ENCODE measurements at regions not wholly inside any gene's neighbourhood (a gene's known extent, or its start where the extent isn't known, plus 50 kb on each side); places are given as distances from the start of the nearest gene placed in this dataset.

GRCh38 chr2:217623281-217623912 lies 379.4 kb downstream of the TNS1 start:
- DNase-seq: no peak

GRCh38 chr2:217622205-217623060 lies 380.4 kb downstream of the TNS1 start:
- DNase-seq: no peak

- DNase-seq: no peak
Measured at GRCh38 chr2:217621391-217621801, 381.4 kb downstream of the TNS1 start.

GRCh38 chr2:217618744-217619143 lies 384.1 kb downstream of the TNS1 start:
- DNase-seq: no peak

GRCh38 chr2:217617616-217618022 lies 385.2 kb downstream of the TNS1 start:
- DNase-seq: no peak

GRCh38 chr2:217616936-217617335 lies 385.9 kb downstream of the TNS1 start:
- DNase-seq: no peak

GRCh38 chr2:217615171-217615570 lies 387.6 kb downstream of the TNS1 start:
- DNase-seq: no peak

GRCh38 chr2:217614498-217614897 lies 388.3 kb downstream of the TNS1 start:
- no peak for DNase-seq

GRCh38 chr2:217614096-217614495 lies 388.7 kb downstream of the TNS1 start:
- no peak for DNase-seq

- DNase-seq: peak; percentile 15
Measured at GRCh38 chr2:217612920-217613319, 389.9 kb downstream of the TNS1 start.

GRCh38 chr2:217612211-217612610 lies 390.6 kb downstream of the TNS1 start:
- no peak for DNase-seq

GRCh38 chr2:217611626-217612127 lies 391.1 kb downstream of the TNS1 start:
- DNase-seq: no peak

- no peak for DNase-seq
Measured at GRCh38 chr2:217611056-217611455, 391.7 kb downstream of the TNS1 start.

GRCh38 chr2:217610401-217610814 lies 392.4 kb downstream of the TNS1 start:
- no peak for DNase-seq

GRCh38 chr2:217609952-217610351 lies 392.8 kb downstream of the TNS1 start:
- DNase-seq: no peak

- DNase-seq: no peak
Measured at GRCh38 chr2:217606296-217606695, 396.5 kb downstream of the TNS1 start.

- DNase-seq: no peak
Measured at GRCh38 chr2:217604527-217605194, 398.1 kb downstream of the TNS1 start.

GRCh38 chr2:217601601-217602000 lies 401.2 kb downstream of the TNS1 start:
- no peak for DNase-seq

- peak; percentile 28 for DNase-seq
Measured at GRCh38 chr2:217599906-217600305, 402.9 kb downstream of the TNS1 start.

- DNase-seq: no peak
Measured at GRCh38 chr2:217597681-217598080, 405.1 kb downstream of the TNS1 start.

GRCh38 chr2:217597145-217597544 lies 405.6 kb downstream of the TNS1 start:
- no peak for DNase-seq

GRCh38 chr2:217593732-217594131 lies 409.1 kb downstream of the TNS1 start:
- DNase-seq: no peak

GRCh38 chr2:217588266-217588665 lies 414.5 kb downstream of the TNS1 start:
- DNase-seq: no peak

Data from occipital lobe (tissue), 1 donor.